ENCODE measurements at regions not wholly inside any gene's neighbourhood (a gene's known extent, or its start where the extent isn't known, plus 50 kb on each side); places are given as distances from the start of the nearest gene placed in this dataset.

GRCh38 chr5:106454050-106454449 is 1216.7 kb downstream of the EFNA5 start:
- TF ChIP-seq POLR2A (IDR thresholded peaks at IDR 0.05) (no peak), CTCF (IDR thresholded peaks at IDR 0.05 in 4 of 5, conservative IDR thresholded peaks at IDR 0.05 in 1 of 5) (no peak)
